ENCODE measurements at regions not wholly inside any gene's neighbourhood (a gene's known extent, or its start where the extent isn't known, plus 50 kb on each side); places are given as distances from the start of the nearest gene placed in this dataset.
"Not testable (repeated sequence)": the region's sequence is repeated elsewhere in the genome, so short reads cannot be mapped to it uniquely, and the experiment has no call there.

DNA sequence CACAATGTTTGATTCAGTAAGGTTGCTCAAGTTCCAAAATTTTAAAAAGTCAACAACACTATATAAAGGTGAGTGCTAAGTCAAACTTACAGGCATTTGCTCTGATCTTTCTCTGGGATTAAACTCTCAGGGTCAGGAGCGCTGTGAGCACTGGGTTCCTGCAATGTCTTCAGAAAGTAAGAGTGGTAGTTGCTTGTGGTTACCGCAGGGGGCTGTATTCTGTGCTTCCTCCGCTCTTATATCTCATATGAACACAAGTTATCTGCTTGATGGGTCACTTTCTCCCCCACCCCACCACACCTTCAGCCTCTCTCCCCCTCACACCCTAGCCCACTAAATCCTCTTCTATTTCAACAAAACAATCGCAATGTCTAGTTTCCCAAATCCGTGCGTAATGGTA lies 116.4 kb upstream of the IGSF1 start:
- no peak overlapping the region for H3K27ac ChIP-seq (ENCODE audit: low read depth in 1 of 2, low read length in 2 of 2)
- no peaks in the 10 kb centered on the region for H3K27me3 ChIP-seq (ENCODE audit: control insufficient read depth in 4 of 4, insufficient read depth in 4 of 4, low read length in 3 of 4)
- no peak overlapping the region for H3K9ac ChIP-seq (ENCODE audit: low read depth in 1 of 2, low read length in 2 of 2)
- TF ChIP-seq, protein P1, sequence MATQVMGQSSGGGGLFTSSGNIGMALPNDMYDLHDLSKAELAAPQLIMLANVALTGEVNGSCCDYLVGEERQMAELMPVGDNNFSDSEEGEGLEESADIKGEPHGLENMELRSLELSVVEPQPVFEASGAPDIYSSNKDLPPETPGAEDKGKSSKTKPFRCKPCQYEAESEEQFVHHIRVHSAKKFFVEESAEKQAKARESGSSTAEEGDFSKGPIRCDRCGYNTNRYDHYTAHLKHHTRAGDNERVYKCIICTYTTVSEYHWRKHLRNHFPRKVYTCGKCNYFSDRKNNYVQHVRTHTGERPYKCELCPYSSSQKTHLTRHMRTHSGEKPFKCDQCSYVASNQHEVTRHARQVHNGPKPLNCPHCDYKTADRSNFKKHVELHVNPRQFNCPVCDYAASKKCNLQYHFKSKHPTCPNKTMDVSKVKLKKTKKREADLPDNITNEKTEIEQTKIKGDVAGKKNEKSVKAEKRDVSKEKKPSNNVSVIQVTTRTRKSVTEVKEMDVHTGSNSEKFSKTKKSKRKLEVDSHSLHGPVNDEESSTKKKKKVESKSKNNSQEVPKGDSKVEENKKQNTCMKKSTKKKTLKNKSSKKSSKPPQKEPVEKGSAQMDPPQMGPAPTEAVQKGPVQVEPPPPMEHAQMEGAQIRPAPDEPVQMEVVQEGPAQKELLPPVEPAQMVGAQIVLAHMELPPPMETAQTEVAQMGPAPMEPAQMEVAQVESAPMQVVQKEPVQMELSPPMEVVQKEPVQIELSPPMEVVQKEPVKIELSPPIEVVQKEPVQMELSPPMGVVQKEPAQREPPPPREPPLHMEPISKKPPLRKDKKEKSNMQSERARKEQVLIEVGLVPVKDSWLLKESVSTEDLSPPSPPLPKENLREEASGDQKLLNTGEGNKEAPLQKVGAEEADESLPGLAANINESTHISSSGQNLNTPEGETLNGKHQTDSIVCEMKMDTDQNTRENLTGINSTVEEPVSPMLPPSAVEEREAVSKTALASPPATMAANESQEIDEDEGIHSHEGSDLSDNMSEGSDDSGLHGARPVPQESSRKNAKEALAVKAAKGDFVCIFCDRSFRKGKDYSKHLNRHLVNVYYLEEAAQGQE (IDR thresholded peaks at IDR 0.05): no peak
- TF ChIP-seq MAX (IDR thresholded peaks at IDR 0.05) (no peak), RXRA (IDR thresholded peaks at IDR 0.05) (no peak), NR2F2 (IDR thresholded peaks at IDR 0.05) (no peak), RAD21 (IDR thresholded peaks at IDR 0.05) (no peak), YY1 (IDR thresholded peaks at IDR 0.05) (no peak), GABPA (IDR thresholded peaks at IDR 0.05 in 1 of 2, conservative IDR thresholded peaks at IDR 0.05 in 1 of 2) (no peak), JUND (IDR thresholded peaks at IDR 0.05) (no peak), ZBTB33 (IDR thresholded peaks at IDR 0.05) (no peak)
- H3K9me3 ChIP-seq (ENCODE audit: control insufficient read depth in 4 of 4, low read length in 3 of 4): no peaks in the 10 kb centered on the region
- H3K36me3 ChIP-seq (ENCODE audit: control insufficient read depth in 4 of 4, insufficient read depth in 3 of 4, low read depth in 1 of 4, low read length in 3 of 4): no peaks in the 10 kb centered on the region
- WGBS: 84% methylated on average over 6 of the region's 6 CpGs
- DNase-seq (ENCODE audit: low spot score): no peak
- H3K4me1 ChIP-seq (ENCODE audit: control insufficient read depth in 4 of 4, insufficient read depth in 4 of 4, low read length in 3 of 4): peaks cover 0 to 9% (median 5%) of the 10 kb centered on the region in 4 donors
- no peak overlapping the region for H3K4me3 ChIP-seq (ENCODE audit: low read depth in 1 of 3, low read length in 3 of 3)

- DNase-seq (ENCODE audit: low spot score): no peak
- 63% methylated on average over 2 of the region's 2 CpGs for WGBS
- no peak for TF ChIP-seq RXRA (IDR thresholded peaks at IDR 0.05)
- no peak for TF ChIP-seq CTCF (IDR thresholded peaks at IDR 0.05; ENCODE audit: low read depth, low read length, missing input control)
- TF ChIP-seq, protein P1 (IDR thresholded peaks at IDR 0.05): no peak
- TF ChIP-seq ATF3 (IDR thresholded peaks at IDR 0.05): no peak
- no peak for TF ChIP-seq EGR1 (IDR thresholded peaks at IDR 0.05; ENCODE audit: low read depth in 2 of 2)
- H3K4me1 ChIP-seq (ENCODE audit: control insufficient read depth in 4 of 4, insufficient read depth in 4 of 4, low read length in 3 of 4): no peaks in the 10 kb centered on the region
- H3K9me3 ChIP-seq (ENCODE audit: control insufficient read depth in 4 of 4, low read length in 3 of 4): no peaks in the 10 kb centered on the region
- H3K36me3 ChIP-seq (ENCODE audit: control insufficient read depth in 4 of 4, insufficient read depth in 3 of 4, low read depth in 1 of 4, low read length in 3 of 4): no peaks in the 10 kb centered on the region
- H3K9ac ChIP-seq (ENCODE audit: low read depth in 1 of 2, low read length in 2 of 2): no peak overlapping the region
- peaks cover 0 to 2% (median 0%) of the 10 kb centered on the region in 4 donors for H3K27me3 ChIP-seq (ENCODE audit: control insufficient read depth in 4 of 4, insufficient read depth in 4 of 4, low read length in 3 of 4)
- H3K4me3 ChIP-seq (ENCODE audit: low read depth in 1 of 3, low read length in 3 of 3): no peak overlapping the region
- no peak overlapping the region for H3K27ac ChIP-seq (ENCODE audit: low read depth in 1 of 2, low read length in 2 of 2)
Observed at GRCh38 chrX:131424895-131425294, 119.0 kb upstream of the OR13H1 start.

DNA sequence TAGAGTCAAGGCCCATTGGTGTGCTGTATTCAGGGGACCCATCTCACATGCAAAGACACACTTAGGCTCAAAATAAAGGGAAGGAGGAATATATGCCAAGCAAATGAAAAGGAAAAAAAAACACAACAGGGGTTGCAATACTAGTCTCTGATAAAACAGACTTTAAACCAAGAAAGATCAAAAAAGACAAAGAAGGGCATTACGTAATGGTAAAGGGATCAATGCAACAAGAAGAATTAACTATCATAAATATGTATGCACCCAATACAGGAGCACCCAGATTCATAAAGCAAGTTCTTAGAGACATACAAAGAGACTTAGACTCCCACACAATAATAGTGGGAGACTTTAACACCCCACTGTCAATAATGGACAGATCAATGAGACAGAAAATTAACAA lies 113.4 kb upstream of the OR13H1 start:
- WGBS: 89% methylated on average over 1 of the region's 1 CpG
- not testable (repeated sequence) for H3K4me3 ChIP-seq (ENCODE audit: low read depth in 1 of 3, low read length in 3 of 3); DNase-seq (ENCODE audit: low spot score); H3K9me3 ChIP-seq (ENCODE audit: control insufficient read depth in 4 of 4, low read length in 3 of 4); H3K9ac ChIP-seq (ENCODE audit: low read depth in 1 of 2, low read length in 2 of 2); H3K27me3 ChIP-seq (ENCODE audit: control insufficient read depth in 4 of 4, insufficient read depth in 4 of 4, low read length in 3 of 4); H3K36me3 ChIP-seq (ENCODE audit: control insufficient read depth in 4 of 4, insufficient read depth in 3 of 4, low read depth in 1 of 4, low read length in 3 of 4); H3K27ac ChIP-seq (ENCODE audit: low read depth in 1 of 2, low read length in 2 of 2); H3K4me1 ChIP-seq (ENCODE audit: control insufficient read depth in 4 of 4, insufficient read depth in 4 of 4, low read length in 3 of 4)

Data from liver (tissue), 8 donors.